Ammon's horn (tissue), 1 donor: ENCODE measurements at regions not wholly inside any gene's neighbourhood (a gene's known extent, or its start where the extent isn't known, plus 50 kb on each side); places are given as distances from the start of the nearest gene placed in this dataset.

Experiments
- DNase-seq: peaks from one replicate; pipeline ENCODE4 v3.0.0-alpha.2; 2016; ENCODE audit warnings: low spot score

- no peak for DNase-seq
Observed at GRCh38 chr4:11628093-11628725, 199.5 kb upstream of the HS3ST1 start.

- DNase-seq, result no peak
Observed at GRCh38 chr4:11626066-11626465, 197.4 kb upstream of the HS3ST1 start.

GRCh38 chr4:11625211-11625610 is 196.5 kb upstream of the HS3ST1 start:
- DNase-seq, result no peak

GRCh38 chr4:11624370-11624769 is 195.7 kb upstream of the HS3ST1 start:
- DNase-seq, result no peak

- peak; percentile 39 for DNase-seq
Observed at GRCh38 chr4:11623726-11624037, 195.0 kb upstream of the HS3ST1 start.

GRCh38 chr4:11622961-11623725 is 194.4 kb upstream of the HS3ST1 start:
- DNase-seq, result no peak

- no peak for DNase-seq
Observed at GRCh38 chr4:11620861-11621260, 192.2 kb upstream of the HS3ST1 start.

- no peak for DNase-seq
Observed at GRCh38 chr4:11618666-11619282, 190.1 kb upstream of the HS3ST1 start.

- DNase-seq, result no peak
Observed at GRCh38 chr4:11616856-11617255, 188.2 kb upstream of the HS3ST1 start.

GRCh38 chr4:11615601-11616000 is 186.9 kb upstream of the HS3ST1 start:
- peak; percentile 55 for DNase-seq

- DNase-seq, result no peak
Observed at GRCh38 chr4:11614426-11614825, 185.7 kb upstream of the HS3ST1 start.

GRCh38 chr4:11611868-11612267 is 183.2 kb upstream of the HS3ST1 start:
- no peak for DNase-seq

GRCh38 chr4:11609751-11610150 is 181.1 kb upstream of the HS3ST1 start:
- DNase-seq, result no peak

GRCh38 chr4:11608992-11609391 is 180.3 kb upstream of the HS3ST1 start:
- no peak for DNase-seq

GRCh38 chr4:11606078-11606477 is 177.4 kb upstream of the HS3ST1 start:
- DNase-seq, result no peak

GRCh38 chr4:11605597-11605996 is 176.9 kb upstream of the HS3ST1 start:
- DNase-seq, result peak; percentile 30

GRCh38 chr4:11604821-11605220 is 176.1 kb upstream of the HS3ST1 start:
- DNase-seq, result no peak

- no peak for DNase-seq
Observed at GRCh38 chr4:11603591-11604194, 175.0 kb upstream of the HS3ST1 start.

GRCh38 chr4:11602606-11603340 is 174.1 kb upstream of the HS3ST1 start:
- DNase-seq, result no peak

GRCh38 chr4:11599064-11599463 is 170.4 kb upstream of the HS3ST1 start:
- DNase-seq, result no peak

GRCh38 chr4:11598591-11598990 is 169.9 kb upstream of the HS3ST1 start:
- DNase-seq, result no peak

GRCh38 chr4:11597506-11597905 is 168.8 kb upstream of the HS3ST1 start:
- DNase-seq, result no peak
